ENCODE measurements at regions not wholly inside any gene's neighbourhood (a gene's known extent, or its start where the extent isn't known, plus 50 kb on each side); places are given as distances from the start of the nearest gene placed in this dataset.

- no peak for DNase-seq
These were observed 177.8 kb downstream of the ACKR3 start for GRCh38 chr2:236747426-236747825.

GRCh38 chr2:236747925-236748324 is 178.3 kb downstream of the ACKR3 start:
- DNase-seq = no peak

GRCh38 chr2:236748385-236748784 is 178.8 kb downstream of the ACKR3 start:
- DNase-seq = no peak

- DNase-seq = peak; percentile 69
These were observed 179.2 kb downstream of the ACKR3 start for GRCh38 chr2:236748801-236749200.

- no peak for DNase-seq
These were observed 179.7 kb downstream of the ACKR3 start for GRCh38 chr2:236749346-236749745.

- no peak for DNase-seq
These were observed 182.5 kb downstream of the ACKR3 start for GRCh38 chr2:236752096-236752495.

GRCh38 chr2:236753606-236754270 is 184.1 kb downstream of the ACKR3 start:
- DNase-seq = no peak

- peak; percentile 40 for DNase-seq
These were observed 184.8 kb downstream of the ACKR3 start for GRCh38 chr2:236754271-236754944.

- DNase-seq = no peak
These were observed 185.7 kb downstream of the ACKR3 start for GRCh38 chr2:236755278-236755840.

- no peak for DNase-seq
These were observed 188.8 kb downstream of the ACKR3 start for GRCh38 chr2:236758406-236758805.

- no peak for DNase-seq
These were observed 190.6 kb downstream of the ACKR3 start for GRCh38 chr2:236760246-236760645.

- DNase-seq = no peak
These were observed 191.7 kb downstream of the ACKR3 start for GRCh38 chr2:236761358-236761757.

GRCh38 chr2:236762628-236763027 is 193.0 kb downstream of the ACKR3 start:
- no peak for DNase-seq

- no peak for DNase-seq
These were observed 194.2 kb downstream of the ACKR3 start for GRCh38 chr2:236763857-236764256.

GRCh38 chr2:236764716-236765115 is 195.1 kb downstream of the ACKR3 start:
- no peak for DNase-seq

GRCh38 chr2:236765478-236765877 is 195.9 kb downstream of the ACKR3 start:
- no peak for DNase-seq

GRCh38 chr2:236766850-236767249 is 197.2 kb downstream of the ACKR3 start:
- no peak for DNase-seq

- no peak for DNase-seq
These were observed 198.3 kb downstream of the ACKR3 start for GRCh38 chr2:236767941-236768340.

- no peak for DNase-seq
These were observed 198.9 kb downstream of the ACKR3 start for GRCh38 chr2:236768393-236769140.

GRCh38 chr2:236769981-236770671 is 200.5 kb downstream of the ACKR3 start:
- no peak for DNase-seq

- DNase-seq = no peak
These were observed 202.7 kb downstream of the ACKR3 start for GRCh38 chr2:236772220-236772837.

GRCh38 chr2:236773206-236773605 is 203.6 kb downstream of the ACKR3 start:
- DNase-seq = no peak
